ENCODE measurements at regions not wholly inside any gene's neighbourhood (a gene's known extent, or its start where the extent isn't known, plus 50 kb on each side); places are given as distances from the start of the nearest gene placed in this dataset.

GRCh38 chr4:1573830-1574459 lies 110.2 kb downstream of the FAM53A start:
- no peak for TF ChIP-seq CTCF (IDR thresholded peaks at IDR 0.05)
- no peak for TF ChIP-seq POLR2A (IDR thresholded peaks at IDR 0.05)

Data from right lobe of liver (tissue), 4 donors.